ENCODE measurements at regions not wholly inside any gene's neighbourhood (a gene's known extent, or its start where the extent isn't known, plus 50 kb on each side); places are given as distances from the start of the nearest gene placed in this dataset.

DNA sequence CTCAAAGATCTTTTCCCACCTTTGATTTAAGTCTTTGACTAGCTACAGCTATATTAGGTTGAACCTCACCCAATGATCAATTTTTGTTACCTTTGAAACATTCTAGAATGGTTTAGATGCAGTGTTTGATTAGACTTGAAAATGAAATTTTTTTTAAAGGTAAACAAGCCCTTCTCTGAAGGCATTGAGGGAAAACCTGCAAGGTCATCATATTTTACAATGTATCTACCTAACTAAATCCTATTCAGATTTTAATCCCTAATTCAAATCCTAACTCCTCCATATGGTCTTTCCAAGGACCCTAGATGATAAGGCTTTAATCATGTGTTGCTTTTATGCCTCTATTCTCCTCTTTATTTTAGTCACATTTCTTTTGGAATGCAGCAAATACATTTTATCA, 95.4 kb downstream of the ALG10B start:
- TF ChIP-seq ZBTB7A (tag by site-specific recombination; IDR thresholded peaks at IDR 0.05; ENCODE audit: low read depth) (no peak), ZNF529 (tag by site-specific recombination; IDR thresholded peaks at IDR 0.05; ENCODE audit: insufficient replicate concordance) (no peak), IKZF3 (tag by site-specific recombination; IDR thresholded peaks at IDR 0.05) (no peak), ZNF501 (tag by site-specific recombination; IDR thresholded peaks at IDR 0.05) (no peak), REST (tag by site-specific recombination; IDR thresholded peaks at IDR 0.05) (no peak), ZSCAN30 (tag by site-specific recombination; IDR thresholded peaks at IDR 0.05) (no peak)
- TF ChIP-seq, protein P1, sequence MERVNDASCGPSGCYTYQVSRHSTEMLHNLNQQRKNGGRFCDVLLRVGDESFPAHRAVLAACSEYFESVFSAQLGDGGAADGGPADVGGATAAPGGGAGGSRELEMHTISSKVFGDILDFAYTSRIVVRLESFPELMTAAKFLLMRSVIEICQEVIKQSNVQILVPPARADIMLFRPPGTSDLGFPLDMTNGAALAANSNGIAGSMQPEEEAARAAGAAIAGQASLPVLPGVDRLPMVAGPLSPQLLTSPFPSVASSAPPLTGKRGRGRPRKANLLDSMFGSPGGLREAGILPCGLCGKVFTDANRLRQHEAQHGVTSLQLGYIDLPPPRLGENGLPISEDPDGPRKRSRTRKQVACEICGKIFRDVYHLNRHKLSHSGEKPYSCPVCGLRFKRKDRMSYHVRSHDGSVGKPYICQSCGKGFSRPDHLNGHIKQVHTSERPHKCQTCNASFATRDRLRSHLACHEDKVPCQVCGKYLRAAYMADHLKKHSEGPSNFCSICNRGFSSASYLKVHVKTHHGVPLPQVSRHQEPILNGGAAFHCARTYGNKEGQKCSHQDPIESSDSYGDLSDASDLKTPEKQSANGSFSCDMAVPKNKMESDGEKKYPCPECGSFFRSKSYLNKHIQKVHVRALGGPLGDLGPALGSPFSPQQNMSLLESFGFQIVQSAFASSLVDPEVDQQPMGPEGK (tag by site-specific recombination; IDR thresholded peaks at IDR 0.05): no peak
- TF ChIP-seq, protein P2, sequence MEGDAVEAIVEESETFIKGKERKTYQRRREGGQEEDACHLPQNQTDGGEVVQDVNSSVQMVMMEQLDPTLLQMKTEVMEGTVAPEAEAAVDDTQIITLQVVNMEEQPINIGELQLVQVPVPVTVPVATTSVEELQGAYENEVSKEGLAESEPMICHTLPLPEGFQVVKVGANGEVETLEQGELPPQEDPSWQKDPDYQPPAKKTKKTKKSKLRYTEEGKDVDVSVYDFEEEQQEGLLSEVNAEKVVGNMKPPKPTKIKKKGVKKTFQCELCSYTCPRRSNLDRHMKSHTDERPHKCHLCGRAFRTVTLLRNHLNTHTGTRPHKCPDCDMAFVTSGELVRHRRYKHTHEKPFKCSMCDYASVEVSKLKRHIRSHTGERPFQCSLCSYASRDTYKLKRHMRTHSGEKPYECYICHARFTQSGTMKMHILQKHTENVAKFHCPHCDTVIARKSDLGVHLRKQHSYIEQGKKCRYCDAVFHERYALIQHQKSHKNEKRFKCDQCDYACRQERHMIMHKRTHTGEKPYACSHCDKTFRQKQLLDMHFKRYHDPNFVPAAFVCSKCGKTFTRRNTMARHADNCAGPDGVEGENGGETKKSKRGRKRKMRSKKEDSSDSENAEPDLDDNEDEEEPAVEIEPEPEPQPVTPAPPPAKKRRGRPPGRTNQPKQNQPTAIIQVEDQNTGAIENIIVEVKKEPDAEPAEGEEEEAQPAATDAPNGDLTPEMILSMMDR (tag by site-specific recombination; IDR thresholded peaks at IDR 0.05): no peak
- TF ChIP-seq, protein P3, sequence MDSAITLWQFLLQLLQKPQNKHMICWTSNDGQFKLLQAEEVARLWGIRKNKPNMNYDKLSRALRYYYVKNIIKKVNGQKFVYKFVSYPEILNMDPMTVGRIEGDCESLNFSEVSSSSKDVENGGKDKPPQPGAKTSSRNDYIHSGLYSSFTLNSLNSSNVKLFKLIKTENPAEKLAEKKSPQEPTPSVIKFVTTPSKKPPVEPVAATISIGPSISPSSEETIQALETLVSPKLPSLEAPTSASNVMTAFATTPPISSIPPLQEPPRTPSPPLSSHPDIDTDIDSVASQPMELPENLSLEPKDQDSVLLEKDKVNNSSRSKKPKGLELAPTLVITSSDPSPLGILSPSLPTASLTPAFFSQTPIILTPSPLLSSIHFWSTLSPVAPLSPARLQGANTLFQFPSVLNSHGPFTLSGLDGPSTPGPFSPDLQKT (IDR thresholded peaks at IDR 0.05; ENCODE audit: borderline replicate concordance, low read depth, low read length): no peak
- TF ChIP-seq, protein P4, sequence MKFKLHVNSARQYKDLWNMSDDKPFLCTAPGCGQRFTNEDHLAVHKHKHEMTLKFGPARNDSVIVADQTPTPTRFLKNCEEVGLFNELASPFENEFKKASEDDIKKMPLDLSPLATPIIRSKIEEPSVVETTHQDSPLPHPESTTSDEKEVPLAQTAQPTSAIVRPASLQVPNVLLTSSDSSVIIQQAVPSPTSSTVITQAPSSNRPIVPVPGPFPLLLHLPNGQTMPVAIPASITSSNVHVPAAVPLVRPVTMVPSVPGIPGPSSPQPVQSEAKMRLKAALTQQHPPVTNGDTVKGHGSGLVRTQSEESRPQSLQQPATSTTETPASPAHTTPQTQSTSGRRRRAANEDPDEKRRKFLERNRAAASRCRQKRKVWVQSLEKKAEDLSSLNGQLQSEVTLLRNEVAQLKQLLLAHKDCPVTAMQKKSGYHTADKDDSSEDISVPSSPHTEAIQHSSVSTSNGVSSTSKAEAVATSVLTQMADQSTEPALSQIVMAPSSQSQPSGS (tag by site-specific recombination; IDR thresholded peaks at IDR 0.05; ENCODE audit: low read depth): no peak
